Activated B cell treated with CpG ODN at 0.5 μM for 24 hours (primary cell): ENCODE measurements at regions not wholly inside any gene's neighbourhood (a gene's known extent, or its start where the extent isn't known, plus 50 kb on each side); places are given as distances from the start of the nearest gene placed in this dataset.

Source experiments
- ATAC-seq: fragments of 200-7000 bp; cut with Tn5 transposase; one replicate; pipeline ENCODE4 v1.10.0; 2021; ENCODE audit warnings: low read depth, mild to moderate bottlenecking, moderate library complexity
- CTCF ChIA-PET: fragments of 350-600 bp; sonication (Branson Sonifier 250); formaldehyde crosslinking; loops from one replicate; lab custom pipeline; 2021; ENCODE audit warnings: antibody characterized with exemption; lab: Charles Lee
- POLR2A ChIA-PET: fragments of 350-600 bp; sonication (Branson Sonifier 250); formaldehyde crosslinking; loops from one replicate; lab custom pipeline; 2021; ENCODE audit warnings: antibody characterized with exemption; lab: Charles Lee
- DNase-seq: peaks from one replicate; pipeline ENCODE4 v3.0.0; 2022
- H3K27ac Mint-ChIP-seq: one replicate; pipeline ENCODE4 v1.8.0; 2020; ENCODE audit warnings: mixed read lengths
- H3K27me3 Mint-ChIP-seq: one replicate; pipeline ENCODE4 v1.8.0; 2021; ENCODE audit warnings: mixed read lengths
- H3K36me3 Mint-ChIP-seq: one replicate; pipeline ENCODE4 v1.8.0; 2021; ENCODE audit warnings: low read depth, mixed read lengths
- H3K4me1 Mint-ChIP-seq: one replicate; pipeline ENCODE4 v1.8.0; 2021; ENCODE audit warnings: mixed read lengths
- H3K4me3 Mint-ChIP-seq: one replicate; pipeline ENCODE4 v1.8.0; 2020; ENCODE audit warnings: mild to moderate bottlenecking, mixed read lengths
- H3K9me3 Mint-ChIP-seq: one replicate; pipeline ENCODE4 v1.8.0; 2020; ENCODE audit warnings: mixed read lengths
- intact Hi-C: fragments of 100-400 bp; cut with micrococcal nuclease; formaldehyde crosslinking; loops from one replicate; pipeline ENCODE4 v1.15.1; 2024
- TF ChIP-seq, protein P1 (sequence below): fragments of 200-600 bp; IDR thresholded peaks from one replicate; pipeline ENCODE4 v1.8.0; 2022; ENCODE audit warnings: antibody characterized with exemption, mild to moderate bottlenecking

DNA sequence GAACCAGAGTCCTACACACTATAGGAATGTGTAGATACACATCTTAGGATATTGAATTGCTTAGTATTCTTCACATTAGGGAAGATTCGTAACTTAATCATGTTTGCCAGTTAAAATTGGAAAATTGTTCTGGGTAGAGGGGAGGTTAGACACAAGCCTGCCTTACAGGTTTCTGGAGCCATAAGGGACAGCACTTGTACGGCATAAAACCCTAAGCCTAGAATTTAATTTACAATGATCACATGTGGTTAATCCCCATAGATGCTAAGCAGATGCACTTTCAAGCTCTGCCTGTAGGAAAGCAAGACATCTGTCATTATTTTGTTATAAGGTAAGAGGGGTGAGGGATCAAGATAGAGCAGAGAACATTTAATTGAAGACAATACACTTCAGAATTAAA is 820.7 kb downstream of the NCAM2 start:
- no peak overlapping the region for H3K27ac Mint-ChIP-seq
- peaks cover 12% of the 10 kb centered on the region for H3K9me3 Mint-ChIP-seq
- H3K36me3 Mint-ChIP-seq: no peaks in the 10 kb centered on the region
- no peak overlapping the region for H3K4me3 Mint-ChIP-seq
- no peaks in the 10 kb centered on the region for H3K4me1 Mint-ChIP-seq
- DNase-seq (no peak), ATAC-seq (no peak)
- TF ChIP-seq, protein P1, sequence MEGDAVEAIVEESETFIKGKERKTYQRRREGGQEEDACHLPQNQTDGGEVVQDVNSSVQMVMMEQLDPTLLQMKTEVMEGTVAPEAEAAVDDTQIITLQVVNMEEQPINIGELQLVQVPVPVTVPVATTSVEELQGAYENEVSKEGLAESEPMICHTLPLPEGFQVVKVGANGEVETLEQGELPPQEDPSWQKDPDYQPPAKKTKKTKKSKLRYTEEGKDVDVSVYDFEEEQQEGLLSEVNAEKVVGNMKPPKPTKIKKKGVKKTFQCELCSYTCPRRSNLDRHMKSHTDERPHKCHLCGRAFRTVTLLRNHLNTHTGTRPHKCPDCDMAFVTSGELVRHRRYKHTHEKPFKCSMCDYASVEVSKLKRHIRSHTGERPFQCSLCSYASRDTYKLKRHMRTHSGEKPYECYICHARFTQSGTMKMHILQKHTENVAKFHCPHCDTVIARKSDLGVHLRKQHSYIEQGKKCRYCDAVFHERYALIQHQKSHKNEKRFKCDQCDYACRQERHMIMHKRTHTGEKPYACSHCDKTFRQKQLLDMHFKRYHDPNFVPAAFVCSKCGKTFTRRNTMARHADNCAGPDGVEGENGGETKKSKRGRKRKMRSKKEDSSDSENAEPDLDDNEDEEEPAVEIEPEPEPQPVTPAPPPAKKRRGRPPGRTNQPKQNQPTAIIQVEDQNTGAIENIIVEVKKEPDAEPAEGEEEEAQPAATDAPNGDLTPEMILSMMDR: no peak
- ChIA-PET POLR2A (no interaction called here), CTCF (no interaction called here)
- no peaks in the 10 kb centered on the region for H3K27me3 Mint-ChIP-seq
- intact Hi-C loops: no loop called here

DNA sequence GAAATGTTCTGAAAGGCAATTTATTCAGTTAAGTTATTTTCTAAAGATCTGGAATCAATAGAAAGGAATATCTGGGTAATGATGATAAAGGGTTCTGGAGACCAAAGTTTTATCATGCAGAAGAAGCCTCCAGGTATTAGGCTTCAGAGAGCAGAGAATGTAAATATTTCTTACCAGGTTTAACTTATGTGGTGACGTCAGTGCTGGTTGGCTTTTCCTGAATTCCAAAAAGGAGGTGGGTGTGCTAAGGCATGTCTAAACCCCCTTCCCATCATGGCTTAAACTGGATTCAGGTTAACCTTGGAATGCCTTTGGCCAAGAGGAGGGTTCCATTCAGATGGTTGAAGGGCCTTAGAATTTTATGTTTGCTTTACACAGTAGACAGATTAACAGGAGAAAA is 829.9 kb downstream of the NCAM2 start:
- no peak overlapping the region for H3K4me3 Mint-ChIP-seq
- CTCF ChIA-PET: no interaction called here
- H3K9me3 Mint-ChIP-seq: peaks cover 5% of the 10 kb centered on the region
- POLR2A ChIA-PET: no interaction called here
- no peaks in the 10 kb centered on the region for H3K4me1 Mint-ChIP-seq
- TF ChIP-seq, protein P1: no peak
- intact Hi-C loops: no loop called here
- DNase-seq (no peak), ATAC-seq (no peak)
- H3K27me3 Mint-ChIP-seq: no peaks in the 10 kb centered on the region
- no peaks in the 10 kb centered on the region for H3K36me3 Mint-ChIP-seq
- no peak overlapping the region for H3K27ac Mint-ChIP-seq

DNA sequence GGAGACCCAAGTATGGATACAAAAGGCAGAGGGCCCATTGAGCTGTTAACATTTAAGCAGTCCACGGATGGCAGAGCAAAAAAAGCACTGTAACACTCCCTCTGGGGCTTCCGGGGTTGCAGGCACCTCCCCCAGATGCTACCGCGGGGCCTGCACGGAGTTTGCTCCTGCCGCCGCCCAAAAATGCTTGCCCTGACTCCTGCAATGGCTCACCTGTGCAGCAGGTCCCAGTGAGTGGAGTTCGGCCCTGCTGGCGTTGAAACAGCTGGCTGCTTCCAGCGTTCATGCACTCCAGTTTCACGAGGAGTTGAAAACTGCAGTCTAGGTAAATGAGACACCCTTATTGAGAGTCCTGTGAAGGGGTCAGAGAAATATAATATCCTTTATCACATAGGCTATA is 832.8 kb downstream of the NCAM2 start:
- CTCF ChIA-PET: no interaction called here
- intact Hi-C loops: no loop called here
- DNase-seq (no peak), ATAC-seq (no peak)
- Mint-ChIP-seq H3K4me3 (no peak overlapping the region), H3K27me3 (no peaks in the 10 kb centered on the region), H3K4me1 (no peaks in the 10 kb centered on the region), H3K27ac (no peak overlapping the region), H3K36me3 (no peaks in the 10 kb centered on the region), H3K9me3 (peaks cover 3% of the 10 kb centered on the region)
- POLR2A ChIA-PET: no interaction called here
- TF ChIP-seq, protein P1: no peak

DNA sequence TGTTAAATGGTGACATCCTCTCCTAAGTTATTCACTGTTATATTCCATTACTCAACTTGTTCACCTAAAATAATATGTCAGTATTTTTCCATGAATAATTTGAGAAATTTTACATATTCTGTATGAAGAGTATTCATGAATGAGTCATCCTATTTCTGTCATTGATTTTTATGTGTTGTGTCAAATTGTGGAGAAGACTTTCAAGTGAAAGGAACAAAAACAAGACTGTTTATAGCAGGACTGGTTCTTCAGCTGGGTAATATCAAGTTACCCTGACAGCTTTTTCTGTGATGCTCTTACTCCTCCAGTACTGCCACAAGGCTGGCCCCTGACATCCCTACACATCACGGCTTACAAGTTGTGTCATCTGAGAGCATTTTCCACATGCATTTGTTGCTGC is 847.7 kb downstream of the NCAM2 start:
- intact Hi-C loops: no loop called here
- H3K9me3 Mint-ChIP-seq: no peaks in the 10 kb centered on the region
- no peaks in the 10 kb centered on the region for H3K27me3 Mint-ChIP-seq
- H3K27ac Mint-ChIP-seq: no peak overlapping the region
- POLR2A ChIA-PET: no interaction called here
- TF ChIP-seq, protein P1: no peak
- CTCF ChIA-PET: no interaction called here
- no peak overlapping the region for H3K4me3 Mint-ChIP-seq
- no peaks in the 10 kb centered on the region for H3K4me1 Mint-ChIP-seq
- DNase-seq: no peak
- ATAC-seq: no peak
- H3K36me3 Mint-ChIP-seq: no peaks in the 10 kb centered on the region

DNA sequence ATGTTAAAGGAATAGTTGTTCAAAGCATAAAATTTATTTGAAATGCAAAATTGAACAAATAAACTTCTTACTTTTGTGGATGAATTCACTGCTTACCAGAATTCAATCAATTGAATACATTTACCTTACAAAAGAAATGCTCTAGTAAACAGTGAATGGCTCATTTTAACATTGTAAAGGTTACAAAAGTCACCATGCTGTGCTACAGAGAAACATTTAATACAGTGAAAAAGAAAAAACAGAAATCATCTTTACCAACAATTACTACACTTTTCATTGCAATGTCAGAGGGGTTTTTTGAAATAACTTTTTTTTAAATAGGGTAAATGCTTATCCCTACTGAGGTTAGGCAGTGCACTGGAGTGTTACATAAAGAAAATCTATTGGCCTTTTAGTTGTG is 853.0 kb downstream of the NCAM2 start:
- peaks cover 9% of the 10 kb centered on the region for H3K9me3 Mint-ChIP-seq
- no peak overlapping the region for H3K27ac Mint-ChIP-seq
- TF ChIP-seq, protein P1: no peak
- DNase-seq (no peak), ATAC-seq (no peak)
- H3K36me3 Mint-ChIP-seq: no peaks in the 10 kb centered on the region
- CTCF ChIA-PET: no interaction called here
- POLR2A ChIA-PET: no interaction called here
- H3K4me1 Mint-ChIP-seq: no peaks in the 10 kb centered on the region
- H3K27me3 Mint-ChIP-seq: no peaks in the 10 kb centered on the region
- intact Hi-C loops: no loop called here
- H3K4me3 Mint-ChIP-seq: no peak overlapping the region
